HEK293T (cell line): ENCODE measurements at regions not wholly inside any gene's neighbourhood (a gene's known extent, or its start where the extent isn't known, plus 50 kb on each side); places are given as distances from the start of the nearest gene placed in this dataset.

ENCODE experiments used
- ARNT ChIP-seq: fragments of 450-650 bp; IDR thresholded peaks from 2 replicates; pipeline ENCODE4 v1.6.1; 2017; ENCODE audit warnings: mild to moderate bottlenecking
- CTBP1 ChIP-seq: fragments of 450-650 bp; IDR thresholded peaks from 2 replicates; pipeline ENCODE4 v1.6.1; 2016; ENCODE audit warnings: borderline replicate concordance
- ELF4 ChIP-seq: fragments of 450-650 bp; IDR thresholded peaks from 2 replicates; pipeline ENCODE4 v1.6.1; 2017; ENCODE audit warnings: antibody characterized with exemption
- FOXA1 ChIP-seq: fragments of 450-650 bp; IDR thresholded peaks from 2 replicates; pipeline ENCODE4 v1.6.1; 2016; ENCODE audit warnings: mild to moderate bottlenecking
- FOXM1 ChIP-seq: fragments of 450-650 bp; IDR thresholded peaks from 2 replicates; pipeline ENCODE4 v1.6.1; 2017; ENCODE audit warnings: mild to moderate bottlenecking, borderline replicate concordance
- LEF1 ChIP-seq: fragments of 450-650 bp; IDR thresholded peaks from 2 replicates; pipeline ENCODE4 v1.6.1; 2017; ENCODE audit warnings: mild to moderate bottlenecking, borderline replicate concordance
- NFRKB ChIP-seq: fragments of 450-650 bp; IDR thresholded peaks from 2 replicates; pipeline ENCODE4 v1.6.1; 2016; ENCODE audit warnings: mild to moderate bottlenecking, moderate library complexity
- PKNOX1 ChIP-seq: fragments of 450-650 bp; IDR thresholded peaks from 2 replicates; pipeline ENCODE4 v1.6.1; 2016
- SP1 ChIP-seq: fragments of 450-650 bp; IDR thresholded peaks from 2 replicates; pipeline ENCODE4 v1.6.1; 2017
- TARDBP ChIP-seq: fragments of 450-650 bp; IDR thresholded peaks from 2 replicates; pipeline ENCODE4 v1.6.1; 2016
- ZNF384 ChIP-seq: fragments of 450-650 bp; IDR thresholded peaks from 2 replicates; pipeline ENCODE4 v1.6.1; 2016

- TF ChIP-seq FOXA1: no peak
- no peak for TF ChIP-seq FOXM1
- TF ChIP-seq PKNOX1: no peak
- no peak for TF ChIP-seq CTBP1
- no peak for TF ChIP-seq SP1
- TF ChIP-seq ARNT: no peak
- no peak for TF ChIP-seq NFRKB
- no peak for TF ChIP-seq LEF1
- TF ChIP-seq ZNF384: no peak
- TF ChIP-seq ELF4: no peak
- TF ChIP-seq TARDBP: no peak
Observed at GRCh38 chr22:47995718-47996117, 1233.3 kb downstream of the TBC1D22A start.
